ENCODE measurements at regions not wholly inside any gene's neighbourhood (a gene's known extent, or its start where the extent isn't known, plus 50 kb on each side); places are given as distances from the start of the nearest gene placed in this dataset.

- no peak for TF ChIP-seq SIN3A (conservative IDR thresholded peaks at IDR 0.05 in 1 of 2, IDR thresholded peaks at IDR 0.05 in 1 of 2; ENCODE audit: low read depth in 1 of 2, low read length in 2 of 2)
Measured at GRCh38 chrX:43008356-43008755, 230.4 kb upstream of the PPP1R2C start (continued).

- no peak overlapping the region for H3K9ac ChIP-seq (replicated peaks in 1 of 4; ENCODE audit: extremely low read depth in 1 of 4, low read depth in 3 of 4, low read length in 3 of 4)
- no peak overlapping the region for H3K4me3 ChIP-seq (ENCODE audit: extremely low read depth in 1 of 4, insufficient read depth in 2 of 4, low read depth in 3 of 4, low read length in 4 of 4)
- FAIRE-seq (no peak), DNase-seq (ENCODE audit: low read depth in 1 of 2, low spot score in 2 of 2) (no peak)
- no peaks in the 10 kb centered on the region for H3K9me3 ChIP-seq (ENCODE audit: insufficient read depth in 2 of 2, low read depth in 1 of 2, low read length in 1 of 2)
- H3K14ac ChIP-seq (ENCODE audit: insufficient read length), result no peak overlapping the region
- no peak overlapping the region for H2AFZ ChIP-seq (ENCODE audit: low read length)
- no peak overlapping the region for H4K91ac ChIP-seq (replicated peaks; ENCODE audit: insufficient read length, low read length)
- no peak overlapping the region for H3K27ac ChIP-seq (ENCODE audit: low read depth, low read length)
- no peaks in the 10 kb centered on the region for H3K79me1 ChIP-seq (ENCODE audit: low read depth, low read length)
- H3K36me3 ChIP-seq (ENCODE audit: control insufficient read depth in 2 of 4, insufficient read depth in 4 of 4, low read length in 3 of 4), result no peaks in the 10 kb centered on the region
- H3K27me3 ChIP-seq (replicated peaks in 1 of 4; ENCODE audit: control insufficient read depth in 3 of 4, extremely low read depth in 1 of 4, insufficient read depth in 3 of 4, low read length in 3 of 4), result no peaks in the 10 kb centered on the region
- H3K18ac ChIP-seq (ENCODE audit: extremely low read depth, low read length), result no peak overlapping the region
- no peak overlapping the region for H3K4ac ChIP-seq (replicated peaks; ENCODE audit: insufficient read length, low read depth, low read length)
- H2BK20ac ChIP-seq (ENCODE audit: low read length), result 0 out of 2 replicates have a peak overlapping the region, but pooled peaks have one; percentile 21
- no peak overlapping the region for H2AK5ac ChIP-seq (ENCODE audit: low read depth, low read length)
- H3K4me2 ChIP-seq (ENCODE audit: insufficient read depth in 1 of 2, low read depth in 2 of 2, low read length in 2 of 2), result no peak overlapping the region
- POLR2A ChIA-PET (ENCODE audit: partially characterized antibody), result no interaction called here
- no peak overlapping the region for H4K8ac ChIP-seq (ENCODE audit: extremely low read depth, insufficient read depth, low read length)
- H3K79me2 ChIP-seq (ENCODE audit: control insufficient read depth in 1 of 2, insufficient read depth in 2 of 2, low read length in 2 of 2), result no peaks in the 10 kb centered on the region
- H3K56ac ChIP-seq (replicated peaks; ENCODE audit: insufficient read length, low read depth, low read length), result no peak overlapping the region
- CTCF ChIA-PET (ENCODE audit: partially characterized antibody), result no interaction called here
- H4K20me1 ChIP-seq (replicated peaks in 1 of 2; ENCODE audit: control insufficient read depth in 1 of 2, insufficient read depth in 2 of 2, low read length in 2 of 2), result no peaks in the 10 kb centered on the region
- H2BK120ac ChIP-seq (replicated peaks; ENCODE audit: low read depth, low read length), result no peak overlapping the region
- no peak overlapping the region for H4K5ac ChIP-seq (ENCODE audit: insufficient read length, low read depth, low read length)
- H2BK5ac ChIP-seq (ENCODE audit: low read depth, low read length), result no peak overlapping the region
- H2BK15ac ChIP-seq (ENCODE audit: low read length), result no peak overlapping the region
- no peaks in the 10 kb centered on the region for H3K4me1 ChIP-seq (replicated peaks in 1 of 4; ENCODE audit: control insufficient read depth in 3 of 4, insufficient read depth in 4 of 4, low read length in 3 of 4)
- no peak overlapping the region for H3K23ac ChIP-seq (ENCODE audit: insufficient read length)
- H2BK12ac ChIP-seq (ENCODE audit: low read depth, low read length), result no peak overlapping the region
- H3K23me2 ChIP-seq (ENCODE audit: low read depth, low read length), result no peaks in the 10 kb centered on the region
- TF ChIP-seq ASH2L (IDR thresholded peaks at IDR 0.05; ENCODE audit: low read length) (no peak), KDM4A (IDR thresholded peaks at IDR 0.05; ENCODE audit: low read depth, low read length, severe bottlenecking) (no peak), CBX8 (IDR thresholded peaks at IDR 0.05; ENCODE audit: borderline replicate concordance, low read depth, low read length) (no peak), EGR1 (IDR thresholded peaks at IDR 0.05; ENCODE audit: borderline replicate concordance, low read depth, low read length) (no peak), SIRT6 (IDR thresholded peaks at IDR 0.05; ENCODE audit: low read length) (no peak), CEBPB (IDR thresholded peaks at IDR 0.05; ENCODE audit: low read depth, low read length) (no peak), JUND (IDR thresholded peaks at IDR 0.05; ENCODE audit: low read length) (no peak), MAFK (IDR thresholded peaks at IDR 0.05; ENCODE audit: low read depth, low read length) (no peak), NRF1 (IDR thresholded peaks at IDR 0.05; ENCODE audit: low read depth, low read length) (no peak)
Measured at GRCh38 chrX:43016021-43016420, 238.1 kb upstream of the PPP1R2C start.
